ENCODE measurements at regions not wholly inside any gene's neighbourhood (a gene's known extent, or its start where the extent isn't known, plus 50 kb on each side); places are given as distances from the start of the nearest gene placed in this dataset.

- no peak overlapping the region for H3K4me2 ChIP-seq (ENCODE audit: insufficient read depth, insufficient read length, low read length)
- Mint-ChIP-seq H3K9me3 (no peaks in the 10 kb centered on the region; a peak in 1 of 5 replicates), H3K36me3 (ENCODE audit: insufficient read depth in 1 of 3, low read depth in 3 of 3) (no peaks in the 10 kb centered on the region), H3K4me1 (peaks cover 8% of the 10 kb centered on the region in 2 experiments), H3K27ac (no peak overlapping the region), H3K4me3 (no peak overlapping the region), H3K27me3 (ENCODE audit: low read depth) (peaks cover 3% of the 10 kb centered on the region)
- no peaks in the 10 kb centered on the region for H3K23me2 ChIP-seq (ENCODE audit: insufficient read length, low read depth, low read length, poor library complexity, severe bottlenecking)
- no peak overlapping the region for H3K23ac ChIP-seq (ENCODE audit: insufficient read length, low read depth, low read length)
- H3K9me3 ChIP-seq (ENCODE audit: control insufficient read depth, low read depth, low read length): no peaks in the 10 kb centered on the region
- WGBS (ENCODE audit: extremely low coverage, insufficient read length, low lambda C conversion rate): no CpG with 5 or more reads among the region's 1 CpG
- H2BK12ac ChIP-seq (ENCODE audit: insufficient read length, low read depth, low read length): no peak overlapping the region
- no peak overlapping the region for H3K27ac ChIP-seq (ENCODE audit: insufficient read length, low read depth, low read length)
- no peaks in the 10 kb centered on the region for H3K79me1 ChIP-seq (ENCODE audit: insufficient read depth, low read depth, low read length, poor library complexity, severe bottlenecking)
- no peak overlapping the region for H2BK5ac ChIP-seq (ENCODE audit: insufficient read length, low read length)
- no peak overlapping the region for H3K56ac ChIP-seq (ENCODE audit: insufficient read length, low read depth, low read length)
- no peaks in the 10 kb centered on the region for H3K4me1 ChIP-seq (ENCODE audit: insufficient read depth, low read length)
- no peak overlapping the region for H2BK20ac ChIP-seq (ENCODE audit: low read depth, low read length, poor library complexity, severe bottlenecking)
- no peak overlapping the region for H2AK5ac ChIP-seq (ENCODE audit: insufficient read length, low read length)
- no peaks in the 10 kb centered on the region for H3K79me2 ChIP-seq (ENCODE audit: insufficient read depth, low read length)
- no peak overlapping the region for H2BK15ac ChIP-seq (ENCODE audit: low read depth, low read length)
- H4K8ac ChIP-seq (replicated peaks; ENCODE audit: insufficient read length, low read depth, low read length): no peak overlapping the region
- no peak overlapping the region for H3K9ac ChIP-seq (ENCODE audit: extremely low read depth, insufficient read length, low read length)
- H4K91ac ChIP-seq (ENCODE audit: insufficient read length, low read depth, low read length): no peak overlapping the region
- DNase-seq: no peak
- no peak overlapping the region for H3K18ac ChIP-seq (ENCODE audit: insufficient read length, low read depth, low read length)
- no peak overlapping the region for H2AFZ ChIP-seq (ENCODE audit: low read length)
- no peak overlapping the region for H4K5ac ChIP-seq (ENCODE audit: insufficient read length, low read depth, low read length)
- H2BK120ac ChIP-seq (ENCODE audit: low read depth, low read length, poor library complexity, severe bottlenecking): no peak overlapping the region
- TF ChIP-seq, protein P1, sequence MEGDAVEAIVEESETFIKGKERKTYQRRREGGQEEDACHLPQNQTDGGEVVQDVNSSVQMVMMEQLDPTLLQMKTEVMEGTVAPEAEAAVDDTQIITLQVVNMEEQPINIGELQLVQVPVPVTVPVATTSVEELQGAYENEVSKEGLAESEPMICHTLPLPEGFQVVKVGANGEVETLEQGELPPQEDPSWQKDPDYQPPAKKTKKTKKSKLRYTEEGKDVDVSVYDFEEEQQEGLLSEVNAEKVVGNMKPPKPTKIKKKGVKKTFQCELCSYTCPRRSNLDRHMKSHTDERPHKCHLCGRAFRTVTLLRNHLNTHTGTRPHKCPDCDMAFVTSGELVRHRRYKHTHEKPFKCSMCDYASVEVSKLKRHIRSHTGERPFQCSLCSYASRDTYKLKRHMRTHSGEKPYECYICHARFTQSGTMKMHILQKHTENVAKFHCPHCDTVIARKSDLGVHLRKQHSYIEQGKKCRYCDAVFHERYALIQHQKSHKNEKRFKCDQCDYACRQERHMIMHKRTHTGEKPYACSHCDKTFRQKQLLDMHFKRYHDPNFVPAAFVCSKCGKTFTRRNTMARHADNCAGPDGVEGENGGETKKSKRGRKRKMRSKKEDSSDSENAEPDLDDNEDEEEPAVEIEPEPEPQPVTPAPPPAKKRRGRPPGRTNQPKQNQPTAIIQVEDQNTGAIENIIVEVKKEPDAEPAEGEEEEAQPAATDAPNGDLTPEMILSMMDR (conservative IDR thresholded peaks at IDR 0.05): no peak
- no peaks in the 10 kb centered on the region for H4K20me1 ChIP-seq (ENCODE audit: control insufficient read depth, insufficient read depth, insufficient read length)
- H3K14ac ChIP-seq (ENCODE audit: insufficient read depth, low read length): no peak overlapping the region
- no peaks in the 10 kb centered on the region for H3K27me3 ChIP-seq (ENCODE audit: insufficient read depth, low read length)
- H3T11ph ChIP-seq (ENCODE audit: low read length): no peak overlapping the region
- no peak overlapping the region for H3K4ac ChIP-seq (ENCODE audit: low read depth, low read length)
Measured at GRCh38 chr10:62671104-62671503, 133.4 kb upstream of the ADO start.

Measured in H9 (cell line).